DMS114 treated with DMSO at 0.1 percent for 48 hours (cell line): ENCODE measurements at regions not wholly inside any gene's neighbourhood (a gene's known extent, or its start where the extent isn't known, plus 50 kb on each side); places are given as distances from the start of the nearest gene placed in this dataset.
"Not testable (repeated sequence)": the region's sequence is repeated elsewhere in the genome, so short reads cannot be mapped to it uniquely, and the experiment has no call there.

ENCODE experiments used
- DNase-seq: peaks from one replicate; lab custom pipeline; 2025; ENCODE audit not compliant: unreplicated experiment; lab: John Stamatoyannopoulos, UW

GRCh38 chr12:128026696-128027574, 240.0 kb upstream of the TMEM132C start:
- no peak for DNase-seq

- DNase-seq = no peak
These were observed 233.5 kb upstream of the TMEM132C start for GRCh38 chr12:128033473-128033872.

DNA sequence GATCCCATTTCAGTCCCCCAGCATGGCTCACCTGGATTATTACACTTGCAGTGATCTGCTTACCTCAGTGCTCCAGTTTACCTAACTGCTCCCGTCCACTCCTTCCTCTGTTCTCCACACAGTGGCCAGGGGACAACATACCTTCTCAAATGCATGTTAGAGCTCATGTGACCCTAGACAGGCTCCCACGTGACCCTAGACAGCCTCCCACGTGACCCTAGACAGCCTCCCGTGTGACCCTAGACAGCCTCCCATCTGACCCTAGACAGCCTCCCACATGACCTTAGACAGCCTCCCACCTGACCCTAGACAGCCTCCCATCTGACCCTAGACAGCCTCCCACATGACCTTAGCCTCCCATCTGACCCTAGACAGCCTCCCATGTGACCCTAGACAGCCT, 226.0 kb upstream of the TMEM132C start:
- no peak for DNase-seq

GRCh38 chr12:128042283-128042682, 224.7 kb upstream of the TMEM132C start:
- not testable (repeated sequence) for DNase-seq

DNA sequence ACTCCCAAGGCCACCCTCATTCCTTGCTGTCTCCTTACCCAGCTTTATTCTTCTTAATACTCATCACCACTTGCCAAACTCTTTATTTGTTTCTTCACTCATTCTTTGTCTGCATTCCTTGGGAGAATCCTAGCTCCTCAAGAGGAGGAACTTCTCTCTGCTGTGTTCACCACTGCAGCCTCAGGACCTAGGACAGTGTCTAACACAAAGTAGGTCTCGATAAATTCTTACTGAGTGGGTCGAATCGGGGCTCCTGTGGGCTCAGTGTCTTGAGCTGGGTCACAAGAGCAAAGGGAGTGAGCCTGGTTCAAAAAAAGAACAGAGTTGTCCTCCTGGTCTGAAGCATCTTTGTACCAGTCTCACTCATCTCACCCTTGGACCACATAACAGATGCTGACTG, 224.1 kb upstream of the TMEM132C start:
- no peak for DNase-seq

DNA sequence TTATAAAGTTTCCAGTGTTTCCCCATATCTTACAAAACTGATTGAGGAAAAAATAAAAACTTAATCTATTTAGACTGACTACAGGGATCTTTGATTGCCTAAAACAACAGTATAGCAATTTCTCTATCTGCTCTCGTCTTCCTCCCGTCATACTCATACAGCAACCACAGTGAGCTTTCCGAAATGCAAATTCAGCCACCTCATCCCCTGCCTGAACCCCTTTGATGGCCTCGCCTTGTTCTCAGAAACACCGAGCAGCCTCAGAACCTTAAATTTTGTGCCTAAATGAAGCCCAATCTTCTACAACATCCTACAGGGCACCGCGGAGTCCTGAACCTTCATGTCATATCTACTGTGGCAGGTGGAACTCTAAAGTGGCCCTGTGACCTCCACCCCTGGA, 223.7 kb upstream of the TMEM132C start:
- DNase-seq = no peak

DNA sequence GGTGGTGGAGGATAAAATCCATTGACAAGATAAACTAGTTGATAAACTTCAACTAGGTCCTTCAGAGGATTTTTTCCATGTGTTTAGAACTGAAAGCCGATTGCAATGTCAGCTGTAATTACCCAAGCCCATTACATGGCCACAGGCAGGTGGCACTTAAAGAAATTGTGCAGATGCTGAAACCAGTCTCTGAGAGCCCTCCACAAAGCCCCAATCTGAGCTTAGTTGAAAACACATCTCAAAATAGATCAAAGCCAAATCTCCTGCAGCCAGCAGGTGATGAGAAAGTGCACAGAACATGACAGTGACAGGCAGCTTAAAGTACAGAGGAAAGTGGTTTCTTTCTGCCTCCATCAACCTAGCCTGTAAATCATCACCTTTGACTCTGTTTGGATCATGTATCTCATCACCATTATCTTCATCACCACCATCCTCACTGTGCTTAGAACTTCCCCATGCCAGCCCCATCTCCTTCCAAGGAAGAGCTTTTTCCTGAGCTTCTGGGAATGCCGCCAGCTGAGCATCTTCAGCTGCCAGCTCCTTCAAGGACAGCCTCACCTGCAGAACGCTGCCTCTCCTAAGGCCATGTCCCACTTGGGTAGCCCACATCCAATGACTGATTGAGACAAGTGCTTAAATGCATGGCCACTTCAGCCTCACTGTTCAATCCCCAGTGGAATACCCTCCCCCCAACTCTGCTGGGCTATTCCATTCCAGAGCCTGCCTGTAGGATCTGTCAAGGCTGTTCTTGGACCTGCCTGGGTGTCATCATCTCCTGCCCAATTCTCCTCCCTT, 219.5 kb upstream of the TMEM132C start:
- DNase-seq = no peak

DNA sequence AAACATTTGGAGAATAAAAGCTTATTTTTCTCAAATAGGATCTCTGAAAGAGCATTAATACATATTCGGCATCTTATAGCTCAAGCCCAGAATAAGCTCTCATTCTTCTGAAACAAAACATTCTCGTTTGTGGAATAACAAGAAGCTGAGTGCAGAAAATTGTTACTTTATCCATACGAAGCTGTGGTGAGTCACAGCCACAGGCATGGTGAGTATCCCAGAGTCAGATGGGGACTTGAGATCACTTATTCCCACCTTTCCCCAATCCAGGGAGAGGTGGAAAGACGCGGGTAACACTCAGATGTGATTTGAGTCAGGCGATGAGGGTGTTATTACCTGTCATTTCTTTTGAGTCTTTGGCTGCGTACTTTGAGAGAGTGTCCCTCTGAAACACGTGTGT, 214.6 kb upstream of the TMEM132C start:
- no peak for DNase-seq

DNA sequence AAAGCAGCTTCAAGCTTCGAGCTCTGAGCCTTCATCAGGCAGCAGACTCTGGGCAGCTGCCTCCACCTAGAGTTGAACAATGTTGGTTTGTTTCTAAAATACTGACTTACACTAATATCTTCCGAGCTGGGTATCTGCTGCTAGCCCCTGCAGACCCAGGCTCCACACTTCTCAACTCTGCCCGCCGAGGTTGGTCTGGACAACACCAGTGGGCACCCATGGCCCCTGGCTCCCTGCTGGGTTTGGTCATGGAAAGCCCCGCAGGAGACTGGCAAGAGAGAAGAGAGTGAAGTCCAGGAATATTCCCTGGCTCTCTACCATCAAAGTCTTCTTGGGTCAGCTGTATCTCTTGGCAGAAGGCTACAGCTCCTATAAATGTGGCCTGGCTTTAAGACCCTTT, 214.2 kb upstream of the TMEM132C start:
- no peak for DNase-seq

DNA sequence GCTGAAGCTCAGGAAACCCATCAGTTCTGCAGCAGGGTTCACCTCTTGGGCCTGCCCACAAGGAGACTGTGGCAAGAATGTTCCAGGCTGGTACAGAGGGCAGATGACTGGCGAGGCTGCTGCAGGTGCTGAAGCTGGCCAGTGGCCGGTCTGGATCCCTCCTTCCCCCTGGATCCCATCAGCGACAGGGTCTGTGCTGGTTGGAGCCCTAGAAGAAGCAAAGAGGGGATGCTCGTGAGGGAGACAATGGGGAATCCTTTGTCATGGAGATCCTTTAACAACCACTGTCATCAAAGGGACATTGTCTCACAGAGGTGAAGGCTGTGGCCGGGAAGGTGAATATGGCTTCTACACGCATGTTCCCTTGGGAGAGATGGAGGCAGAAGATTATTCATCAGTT, 211.4 kb upstream of the TMEM132C start:
- no peak for DNase-seq

GRCh38 chr12:128056136-128056801, 210.7 kb upstream of the TMEM132C start:
- no peak for DNase-seq

DNA sequence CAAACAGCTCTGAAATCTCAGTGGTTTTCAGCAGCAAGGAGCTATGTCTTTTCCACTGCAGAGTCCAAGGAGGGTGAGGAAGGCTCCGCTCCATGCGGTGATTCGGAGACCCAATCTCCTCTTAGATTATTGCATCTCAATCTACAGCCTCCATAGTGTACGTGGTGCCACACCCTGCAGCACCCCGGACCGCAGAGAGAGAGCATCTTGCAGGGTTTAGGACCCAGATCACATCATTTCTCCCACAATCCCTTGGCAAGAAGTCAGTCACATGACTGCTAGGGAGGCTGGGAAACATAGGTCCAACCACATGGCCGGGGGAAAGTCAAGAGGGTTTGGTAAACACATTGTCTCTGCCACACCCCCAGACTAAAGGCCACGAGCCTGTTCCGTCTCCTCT, 209.4 kb upstream of the TMEM132C start:
- no peak for DNase-seq

DNA sequence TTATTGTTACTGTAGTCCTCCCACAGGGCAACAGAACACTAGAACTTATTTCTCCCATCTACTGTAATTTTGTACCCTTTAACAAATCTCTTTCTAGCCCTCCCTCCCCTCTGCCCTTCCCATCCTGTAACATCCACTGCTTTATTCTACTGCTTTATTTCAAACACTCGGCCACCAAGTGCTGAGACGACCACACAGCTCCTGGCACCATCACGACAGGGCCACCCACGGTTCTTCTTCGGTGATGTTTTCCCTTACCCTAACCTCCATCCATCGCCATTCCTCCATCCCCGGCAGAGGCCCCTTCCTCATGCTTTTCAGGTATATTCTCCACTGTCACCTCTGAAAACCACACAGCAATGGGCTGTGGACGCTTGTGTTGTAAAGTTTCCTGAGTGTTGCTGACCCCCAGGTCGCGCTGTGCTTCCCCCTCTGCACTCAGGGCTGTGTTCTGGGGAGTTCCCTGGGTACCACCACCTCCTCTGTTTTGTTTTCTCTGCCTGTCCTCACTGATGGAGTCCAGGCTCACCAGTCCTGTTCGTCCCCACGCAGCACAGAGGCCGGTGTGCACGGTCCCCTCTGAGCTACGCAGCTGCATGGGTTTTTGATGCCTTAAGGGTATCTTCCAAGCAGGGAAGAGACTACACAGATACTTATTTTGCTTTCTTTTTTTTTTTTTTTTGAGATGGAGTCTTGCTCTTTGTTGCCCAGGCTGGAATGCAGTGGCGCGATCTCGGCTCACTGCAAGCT, 207.2 kb upstream of the TMEM132C start:
- DNase-seq = no peak

DNA sequence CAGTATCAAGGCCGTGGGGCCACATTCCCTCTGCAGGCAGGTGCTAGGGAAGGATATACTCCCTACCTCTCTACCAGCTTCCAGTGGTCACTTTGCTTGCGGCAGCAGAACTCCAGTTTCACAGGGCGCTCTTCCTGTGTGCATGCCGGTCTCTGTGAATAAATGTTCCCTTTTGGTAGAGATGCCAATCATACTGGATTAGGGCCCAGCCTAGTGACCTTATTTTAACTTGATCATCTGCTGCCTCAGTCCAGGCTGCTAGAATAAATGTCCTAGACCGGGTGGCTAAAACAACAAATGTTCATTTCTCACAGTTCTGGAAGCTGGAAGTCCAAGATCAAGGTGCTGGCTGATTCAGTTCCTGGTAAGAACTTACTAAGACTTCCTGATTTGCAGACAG, 198.8 kb upstream of the TMEM132C start:
- DNase-seq = no peak

DNA sequence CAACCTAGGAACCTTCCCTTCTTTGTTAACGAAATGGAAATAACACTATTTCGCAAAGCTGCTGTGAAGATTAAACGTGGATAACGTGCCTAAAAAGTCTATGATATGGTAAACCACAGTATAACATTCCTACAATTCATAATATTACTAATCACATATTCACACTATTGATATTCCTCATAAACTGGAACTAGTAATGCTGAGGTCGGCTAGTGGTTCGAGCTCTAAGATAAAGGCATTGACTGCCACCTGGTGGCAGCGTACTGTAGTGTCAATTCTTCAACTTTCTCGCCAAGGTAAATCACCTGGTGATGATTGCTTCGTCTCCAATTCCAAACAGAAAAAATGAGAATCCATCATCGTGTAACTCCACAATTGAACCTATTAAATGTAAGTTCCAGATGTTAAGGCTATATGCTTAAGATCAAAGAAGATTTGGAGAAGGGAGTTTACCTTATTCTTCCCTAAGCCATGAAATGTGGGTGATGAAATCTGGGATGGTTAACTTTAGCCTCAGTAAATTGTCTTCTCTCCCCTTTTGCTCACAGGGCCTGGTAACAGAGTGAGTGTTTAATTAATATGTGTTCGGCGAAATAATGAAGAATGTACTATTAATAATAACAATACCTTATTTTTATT, 197.5 kb upstream of the TMEM132C start:
- DNase-seq = peak; percentile 29

- no peak for DNase-seq
These were observed 193.0 kb upstream of the TMEM132C start for GRCh38 chr12:128073937-128074336.

DNA sequence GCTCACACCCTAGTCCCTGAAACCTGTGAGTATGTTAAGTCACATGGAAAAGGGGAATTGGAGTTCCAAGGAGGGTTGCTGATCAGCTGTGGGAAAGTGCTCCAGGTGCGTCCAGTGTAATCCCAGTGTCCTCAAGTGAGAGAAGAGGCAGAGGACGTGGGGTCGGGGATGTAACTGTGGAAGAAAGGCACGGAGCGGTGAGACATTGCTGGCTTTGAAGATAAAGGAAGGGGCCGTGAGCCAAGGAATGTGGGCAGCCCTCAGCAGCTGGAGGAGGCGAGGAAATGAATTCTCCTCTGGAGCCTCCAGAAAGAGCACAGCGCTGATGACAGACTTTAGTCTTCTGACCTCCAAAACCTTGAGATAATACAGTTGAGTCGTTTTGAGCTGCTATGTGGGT, 191.6 kb upstream of the TMEM132C start:
- no peak for DNase-seq

GRCh38 chr12:128076188-128076587, 190.8 kb upstream of the TMEM132C start:
- no peak for DNase-seq

GRCh38 chr12:128077211-128077916, 189.6 kb upstream of the TMEM132C start:
- DNase-seq = no peak

GRCh38 chr12:128077917-128078298, 189.1 kb upstream of the TMEM132C start:
- no peak for DNase-seq
